ENCODE measurements at regions not wholly inside any gene's neighbourhood (a gene's known extent, or its start where the extent isn't known, plus 50 kb on each side); places are given as distances from the start of the nearest gene placed in this dataset.

DNA sequence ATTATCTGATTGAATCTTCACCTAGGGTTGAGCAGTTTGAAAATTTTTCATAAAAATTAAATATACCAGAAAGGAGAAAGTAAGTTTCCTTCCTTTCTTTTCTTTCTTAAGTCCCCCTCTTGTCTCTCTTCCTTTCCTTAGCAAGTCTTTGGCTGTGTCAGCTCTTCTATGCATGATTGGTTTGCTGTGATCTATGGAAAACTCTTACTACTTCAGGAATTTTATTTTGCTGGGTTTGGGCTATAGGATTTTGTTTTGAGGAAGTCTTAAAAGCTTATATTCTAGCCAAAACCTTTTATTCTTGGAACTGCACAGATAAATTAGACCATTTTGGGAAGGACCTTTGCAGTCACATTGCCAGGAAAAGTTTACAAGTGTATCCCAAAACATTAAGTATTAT, 173.4 kb upstream of the CITED2 start:
- no peak for DNase-seq

DNA sequence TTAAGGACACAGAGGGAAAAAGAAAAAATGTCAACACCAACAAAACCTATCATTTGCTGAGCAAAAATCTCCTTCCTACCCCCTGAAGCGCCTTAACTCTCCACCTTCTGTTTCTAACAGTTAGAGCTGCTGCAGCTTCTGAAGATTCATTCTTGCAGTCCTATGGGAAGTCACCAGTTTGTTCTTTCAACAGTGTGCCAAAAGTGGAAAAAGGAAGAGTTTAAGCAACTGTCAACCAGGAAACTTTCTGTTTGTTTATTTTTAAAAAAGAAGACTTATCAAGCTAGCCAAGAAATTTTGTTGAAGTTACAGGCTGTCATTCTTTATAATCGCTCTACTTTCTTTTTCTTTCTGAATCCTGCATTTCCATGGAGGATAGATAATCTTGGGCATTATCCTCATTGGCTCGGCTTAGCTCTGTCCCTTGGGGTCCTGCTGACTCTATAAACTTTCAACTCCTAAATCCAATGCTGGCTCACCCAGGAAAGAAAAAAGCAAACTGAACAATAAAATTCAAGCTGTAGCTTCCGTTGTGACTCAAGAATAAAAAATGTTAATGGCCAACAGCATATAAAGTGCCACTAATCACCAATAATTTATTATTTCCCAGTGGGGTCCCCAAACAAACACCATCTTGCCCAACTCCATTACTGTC, 172.8 kb upstream of the CITED2 start:
- no peak for DNase-seq

DNA sequence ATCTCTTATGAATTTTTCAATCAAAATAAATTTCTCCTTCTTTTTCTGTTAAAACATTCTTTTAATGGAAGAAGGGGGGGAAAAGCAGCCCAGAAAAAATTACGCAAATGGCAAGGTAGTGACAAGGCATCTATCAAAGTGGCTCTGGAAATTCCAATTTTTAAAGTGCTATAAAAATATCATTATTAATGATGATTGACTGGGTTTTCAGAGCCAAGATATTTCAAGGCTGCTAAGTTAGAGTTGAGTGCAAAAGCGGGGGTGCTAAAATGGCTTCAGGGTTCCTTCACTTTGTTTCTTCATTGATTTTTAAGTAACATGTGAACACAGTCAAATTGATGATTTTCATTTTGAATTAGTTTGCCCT, 171.6 kb upstream of the CITED2 start:
- DNase-seq: no peak

DNA sequence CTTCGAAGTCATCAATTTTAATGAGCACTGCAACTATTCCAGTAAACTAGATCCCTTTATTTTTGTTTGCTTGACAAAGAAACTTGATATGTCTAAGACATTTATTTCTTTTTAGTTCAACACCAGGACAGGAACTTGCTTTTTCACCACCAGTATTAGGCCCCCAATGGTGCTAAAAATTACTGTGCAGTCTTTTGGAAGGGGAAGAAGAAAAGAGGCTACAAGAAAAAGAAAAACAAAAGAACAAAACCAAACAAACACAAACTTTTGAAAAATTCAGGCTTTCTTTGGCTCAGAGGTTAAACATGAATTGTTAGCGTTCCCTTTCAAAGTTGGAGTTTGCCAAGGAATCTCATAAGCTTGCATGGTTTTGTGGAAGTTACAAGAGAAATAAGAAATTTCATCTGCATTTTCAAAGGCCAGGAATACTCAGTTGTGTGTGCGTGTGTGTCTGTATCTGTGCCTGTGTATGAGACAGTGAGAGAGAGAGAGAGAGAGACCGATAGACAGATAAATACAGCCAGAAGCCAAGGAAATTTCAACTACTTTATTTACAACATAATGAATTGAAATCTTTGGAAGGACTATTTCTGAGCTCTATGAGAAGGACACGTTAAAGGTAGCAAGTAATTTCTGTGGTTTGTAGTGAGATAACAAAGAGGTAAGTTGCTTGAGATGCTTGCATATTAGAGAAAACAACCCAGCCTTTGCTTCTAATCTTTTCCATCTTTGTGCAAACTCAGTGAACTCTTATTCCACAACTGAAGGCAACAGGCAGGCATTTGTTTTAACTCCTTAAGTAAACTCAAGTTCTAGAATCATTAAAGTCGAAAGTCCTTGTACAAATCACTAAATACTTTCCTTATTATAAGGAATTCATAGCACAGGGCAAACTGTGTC, 171.0 kb upstream of the CITED2 start:
- no peak for DNase-seq

DNA sequence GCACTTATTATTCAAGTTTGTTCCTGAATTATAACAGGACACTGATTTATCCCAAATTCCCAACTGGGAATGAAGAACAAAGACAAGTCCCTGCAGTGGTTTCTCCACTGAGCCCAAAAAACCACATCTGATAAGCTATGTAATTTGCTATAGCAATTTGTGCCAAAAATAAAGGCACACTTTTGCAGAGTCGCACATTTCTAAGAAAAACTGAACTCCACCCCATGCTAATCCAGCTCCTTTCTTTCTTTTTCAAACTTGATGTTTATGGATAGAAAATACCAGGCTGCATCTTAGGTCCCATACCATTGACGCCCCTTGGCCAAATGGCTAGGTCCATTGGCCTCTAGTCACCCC, 170.2 kb upstream of the CITED2 start:
- no peak for DNase-seq

DNA sequence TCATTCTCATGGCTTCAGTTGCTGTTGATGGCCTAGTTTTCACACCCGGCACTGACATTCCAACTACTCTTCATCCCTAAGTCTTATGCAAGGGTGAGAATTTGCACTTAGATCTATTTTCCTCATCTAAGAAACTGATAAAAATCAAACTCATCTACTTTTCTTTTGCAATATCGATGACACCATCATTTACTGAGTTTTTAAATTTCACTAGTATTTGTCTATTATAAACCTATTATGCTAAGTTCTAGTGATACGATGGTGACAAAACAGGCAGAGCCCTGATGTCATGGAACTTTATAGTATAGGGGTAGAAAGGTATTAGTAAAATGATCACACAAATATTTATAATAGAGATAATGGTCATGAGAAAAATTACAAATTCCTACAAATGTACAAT, 167.9 kb upstream of the CITED2 start:
- no peak for DNase-seq

DNA sequence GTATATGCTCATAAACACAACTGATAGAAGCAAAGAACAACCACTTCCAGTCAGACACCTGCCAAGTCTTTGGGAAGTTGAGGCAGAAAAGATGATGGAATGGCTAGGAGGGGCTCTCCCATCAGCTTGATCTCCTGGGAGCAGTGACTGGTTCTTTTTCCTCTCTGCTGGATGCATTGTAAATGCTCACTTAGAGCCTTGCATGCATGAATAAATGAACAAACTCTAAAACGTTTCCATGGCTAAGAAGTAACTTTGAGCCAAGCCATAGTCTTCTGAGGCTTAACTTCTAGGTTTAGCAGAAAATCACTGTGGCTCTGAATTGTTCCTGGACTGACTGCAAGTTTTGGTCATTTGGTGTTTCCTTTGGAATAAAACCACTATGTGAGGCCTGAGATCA, 166.4 kb upstream of the CITED2 start:
- DNase-seq: no peak

DNA sequence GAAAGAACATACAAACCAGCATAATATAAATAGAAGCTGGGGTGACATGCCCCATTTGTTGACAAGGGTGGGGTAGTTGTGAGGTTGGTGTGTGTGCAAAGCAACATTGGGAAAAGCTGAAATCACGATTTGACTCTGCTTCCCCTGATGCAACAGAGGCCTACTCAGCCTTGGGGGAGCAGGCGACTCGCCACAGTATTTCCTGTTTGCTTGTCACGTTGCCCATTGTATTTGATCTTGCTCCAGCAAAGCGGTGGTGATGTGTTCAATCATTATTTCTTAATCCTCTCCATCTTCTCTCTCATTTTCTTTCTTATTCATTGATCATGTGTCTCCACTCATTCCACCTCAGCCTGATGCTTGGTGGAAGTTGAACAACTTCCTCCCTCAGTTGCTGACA, 165.8 kb upstream of the CITED2 start:
- DNase-seq: no peak

DNA sequence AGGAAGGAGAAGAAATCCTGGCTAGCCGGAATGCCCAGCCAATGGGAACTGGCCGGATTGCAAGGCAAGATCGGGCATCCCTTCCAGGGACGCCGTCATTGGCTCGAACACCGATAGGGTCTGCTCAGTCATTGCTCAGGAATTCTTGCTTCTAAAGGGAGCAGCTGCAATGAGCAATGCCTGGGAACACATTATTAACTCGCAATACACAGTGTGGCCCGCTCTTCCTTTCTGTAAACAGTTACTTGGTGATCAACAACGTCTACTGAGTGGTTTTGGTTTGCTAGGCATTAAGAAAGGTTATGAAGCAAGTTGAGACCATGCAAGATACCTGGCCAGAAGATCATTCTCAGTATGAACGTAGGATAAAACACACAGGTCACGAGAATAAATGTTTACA, 165.4 kb upstream of the CITED2 start:
- DNase-seq: no peak

DNA sequence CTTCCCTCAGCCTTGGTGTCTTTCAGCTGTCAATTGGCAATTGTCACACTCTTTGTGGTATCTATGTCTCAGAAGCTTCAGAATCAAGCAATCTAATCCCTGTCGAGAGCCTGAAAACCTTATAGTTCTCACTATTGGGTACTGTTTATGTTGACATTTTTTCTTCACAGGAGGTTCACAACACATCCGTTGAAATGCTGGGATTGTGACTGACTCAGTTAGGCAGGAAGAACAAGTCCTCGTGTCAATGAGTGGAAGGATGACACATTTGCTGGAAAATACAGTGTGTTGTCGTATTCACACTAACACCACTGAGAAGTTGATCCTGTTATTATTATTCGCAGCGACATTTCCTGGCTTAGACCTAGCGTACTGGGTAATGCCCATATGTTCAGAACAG, 163.9 kb upstream of the CITED2 start:
- no peak for DNase-seq

DNA sequence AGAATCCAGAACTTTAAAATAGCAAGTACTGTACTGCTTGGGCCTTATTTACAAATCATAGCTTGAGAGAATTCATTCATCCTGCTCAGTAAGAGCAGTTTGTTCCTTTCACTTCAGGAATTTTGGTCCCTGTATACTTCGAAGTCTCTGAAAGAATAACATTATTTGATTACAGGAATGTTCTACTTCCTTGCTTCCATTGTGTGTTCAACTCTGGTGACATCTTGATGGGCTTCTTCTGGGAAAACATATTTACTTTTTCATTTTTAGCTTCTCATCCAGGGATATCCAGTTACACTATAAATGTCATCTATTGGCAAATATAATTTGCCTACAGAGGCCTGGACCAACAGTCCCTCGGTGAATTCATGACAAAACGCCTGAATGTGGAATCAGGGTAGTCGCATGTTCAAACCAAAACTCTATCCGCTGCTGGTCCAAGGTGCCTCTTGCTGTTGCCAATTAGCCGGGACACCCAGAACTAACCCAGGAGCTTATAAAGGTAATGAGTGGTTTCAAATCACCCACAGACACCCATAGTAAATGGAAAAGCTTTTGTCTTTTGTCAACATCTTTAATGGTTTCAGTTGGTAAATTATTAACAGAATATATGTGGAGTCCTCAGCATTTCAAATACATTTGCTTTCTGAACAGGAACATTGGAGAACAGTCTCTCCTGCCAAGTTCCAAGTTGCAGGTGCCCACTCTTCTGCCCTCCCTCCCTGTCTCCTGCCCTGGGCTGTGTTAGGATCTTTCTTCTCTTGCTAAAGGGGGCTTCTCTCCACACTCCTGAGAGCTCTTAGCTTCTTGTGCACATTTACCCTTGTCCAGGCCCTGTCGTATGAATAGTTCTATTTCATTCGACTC, 162.5 kb upstream of the CITED2 start:
- DNase-seq: no peak

DNA sequence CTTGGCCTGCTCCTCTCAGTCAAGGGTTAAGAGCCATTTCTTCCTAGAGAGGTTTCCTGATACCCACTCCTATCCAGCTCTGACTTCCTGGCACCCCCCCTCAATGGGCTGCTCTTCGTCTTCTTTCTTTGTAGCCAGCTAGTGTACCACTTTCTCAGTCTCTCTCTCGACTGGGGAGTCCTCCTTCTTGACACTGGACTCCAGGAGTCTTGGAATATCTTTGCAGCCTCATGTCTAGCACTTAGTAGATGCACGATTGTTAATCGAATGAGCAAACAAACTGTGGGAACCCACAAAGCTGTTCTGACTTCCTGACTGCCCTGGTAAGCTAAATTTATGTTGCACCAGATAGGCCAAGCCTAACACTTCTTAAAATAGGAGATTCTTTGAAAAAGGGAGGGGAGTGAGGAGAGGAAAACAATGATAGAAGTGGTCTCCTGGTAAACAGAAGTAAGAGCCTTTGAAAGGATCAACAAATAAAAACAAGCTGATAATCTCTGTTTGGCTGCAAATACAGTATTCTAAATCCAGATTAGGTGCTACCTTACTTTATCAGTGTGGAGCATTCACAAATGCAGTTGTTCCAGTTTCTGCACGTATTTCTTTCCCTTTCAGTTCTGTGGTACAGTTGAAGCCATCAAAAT, 160.1 kb upstream of the CITED2 start:
- peak in 1 of 2 donors; percentile 55 for DNase-seq

DNA sequence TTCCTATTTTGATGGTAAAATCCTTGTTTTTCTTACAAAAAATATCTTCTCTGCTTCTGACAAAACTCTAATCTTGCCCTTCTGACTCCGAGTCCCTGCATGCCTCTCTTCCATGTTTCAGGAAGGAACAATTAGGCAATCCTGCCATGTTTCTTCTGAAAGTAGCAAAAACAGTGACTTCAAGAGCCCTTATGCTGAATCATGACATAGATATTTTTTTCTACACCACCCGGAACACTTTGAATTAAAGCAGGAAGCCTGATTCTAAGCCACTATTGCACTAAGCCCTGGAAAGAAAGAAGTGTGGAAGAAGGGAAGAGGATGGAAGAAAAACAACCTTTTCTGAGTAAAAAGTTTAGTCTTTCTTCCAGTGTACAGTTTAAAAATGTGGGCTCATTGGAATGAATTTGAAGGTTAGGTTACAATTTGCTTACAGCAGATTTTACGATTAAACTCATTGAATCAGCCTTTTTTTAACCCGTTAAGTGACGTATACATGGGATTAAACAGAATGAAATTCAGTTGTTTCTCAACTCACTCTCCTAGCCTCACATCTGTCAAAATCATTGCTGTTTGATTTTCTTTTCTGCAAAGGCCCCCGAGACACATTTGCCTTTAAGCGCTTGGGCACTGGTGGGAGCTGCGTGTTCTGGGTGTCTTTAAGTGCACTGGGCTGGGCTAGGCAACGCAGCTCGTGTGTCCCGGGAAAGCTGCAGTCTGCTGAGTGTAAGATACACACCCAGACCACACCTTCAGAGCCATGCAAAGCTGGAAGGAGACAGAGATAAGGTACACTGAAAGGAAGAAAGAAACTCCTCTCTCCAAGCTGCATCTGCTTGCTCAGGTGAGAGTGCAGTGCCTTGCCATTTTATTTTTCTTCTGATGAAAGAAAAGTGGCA, 159.4 kb upstream of the CITED2 start:
- DNase-seq: peak in 1 of 2 donors; percentile 61

DNA sequence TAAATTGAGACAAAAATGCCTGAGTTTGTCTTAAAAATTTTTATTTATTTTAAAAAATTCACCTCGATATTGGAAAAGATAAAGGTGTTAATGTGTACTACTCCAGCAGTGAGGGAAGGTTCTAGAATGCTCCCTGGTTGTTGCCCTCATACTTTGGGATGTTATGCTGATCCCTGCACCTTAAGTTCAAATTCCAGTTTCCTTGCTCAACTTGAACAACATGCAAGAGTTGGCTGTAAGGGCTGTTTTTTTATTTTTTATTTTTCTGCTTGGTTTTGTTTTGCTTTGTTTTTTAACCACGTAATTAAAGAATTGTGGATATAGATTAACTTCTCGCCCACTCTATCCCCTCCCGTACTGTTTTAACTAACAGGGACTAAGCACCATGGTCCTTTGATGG, 158.7 kb upstream of the CITED2 start:
- DNase-seq: no peak

DNA sequence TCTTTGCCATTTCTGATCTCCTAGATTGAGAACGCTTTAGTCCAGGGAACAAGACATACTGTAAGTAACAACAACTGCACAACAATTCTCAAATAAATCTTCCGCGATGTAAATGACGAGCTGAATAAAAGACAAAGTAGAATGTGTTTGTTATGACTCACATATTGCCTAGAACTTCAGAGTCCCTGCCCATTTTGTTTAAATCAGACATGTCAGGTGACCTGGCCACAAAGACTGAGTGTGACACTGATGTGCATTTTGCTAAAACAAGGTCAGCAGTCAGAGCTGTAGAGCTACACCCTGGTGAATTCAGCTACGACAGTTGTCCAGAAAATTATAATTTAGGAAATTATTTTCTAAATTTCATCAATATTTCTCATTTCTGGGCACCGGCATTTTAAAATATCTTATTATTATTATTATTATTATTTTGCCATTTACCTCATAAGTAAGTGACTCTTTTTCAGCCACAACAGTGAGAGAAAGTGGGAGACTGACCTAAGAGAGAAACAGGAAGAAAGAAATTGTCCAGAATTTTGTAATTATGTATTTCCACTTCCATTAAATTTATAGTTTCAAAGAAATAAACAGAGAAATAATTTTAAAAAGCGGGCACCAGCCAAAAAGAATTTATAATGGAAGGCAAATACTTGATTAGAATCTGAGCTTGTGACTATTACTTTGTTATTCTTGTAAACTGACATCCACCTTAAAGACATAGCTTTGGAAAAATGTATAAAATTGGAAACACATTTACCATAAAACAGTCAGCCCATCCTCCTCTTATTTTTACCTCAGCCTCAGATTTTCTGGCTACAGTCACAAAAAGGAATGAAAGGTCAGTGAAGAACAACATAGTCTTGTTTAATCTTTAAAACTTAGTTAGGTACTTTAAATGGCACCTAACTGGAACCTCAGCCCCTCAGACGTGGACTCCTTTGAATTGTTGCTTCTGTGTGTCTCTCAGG, 157.0 kb upstream of the CITED2 start:
- DNase-seq: no peak

DNA sequence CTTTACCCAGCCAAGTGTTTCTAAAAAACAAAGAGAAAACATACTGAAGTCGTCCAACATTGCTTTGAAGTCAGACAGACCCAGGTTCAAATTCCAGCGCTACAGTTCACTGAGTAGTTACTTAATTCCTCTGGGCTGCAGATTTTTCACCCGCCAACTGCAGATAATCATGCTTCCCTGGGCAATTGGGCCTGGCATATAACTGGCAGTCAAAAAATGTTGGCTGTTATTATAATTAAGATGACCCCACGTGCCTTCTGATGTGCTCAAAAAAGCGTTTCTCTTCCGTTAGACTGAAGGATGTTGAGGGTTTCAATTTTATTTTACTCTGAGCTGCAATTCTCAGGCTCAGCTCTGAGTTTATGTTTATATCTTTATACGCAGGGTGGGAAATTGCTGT, 156.1 kb upstream of the CITED2 start:
- DNase-seq: no peak

DNA sequence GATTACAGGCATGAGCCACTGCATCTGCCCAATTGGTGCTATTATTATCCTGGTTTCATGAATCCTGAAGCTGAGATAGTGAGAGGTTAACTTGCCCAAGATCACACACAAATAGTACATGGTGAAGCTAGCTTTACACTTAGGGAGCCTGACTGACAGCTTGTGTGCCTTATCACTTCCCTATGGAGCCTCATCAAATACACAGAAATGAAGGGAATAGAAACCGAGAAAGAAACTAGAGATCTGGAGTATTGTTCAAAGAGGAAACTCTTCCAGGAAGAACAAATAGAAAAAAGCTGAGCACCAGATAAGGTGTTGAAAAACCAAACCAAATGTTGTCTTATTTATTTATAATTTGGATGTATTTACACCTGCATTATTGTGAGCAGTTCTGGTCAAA, 155.0 kb upstream of the CITED2 start:
- DNase-seq: no peak

DNA sequence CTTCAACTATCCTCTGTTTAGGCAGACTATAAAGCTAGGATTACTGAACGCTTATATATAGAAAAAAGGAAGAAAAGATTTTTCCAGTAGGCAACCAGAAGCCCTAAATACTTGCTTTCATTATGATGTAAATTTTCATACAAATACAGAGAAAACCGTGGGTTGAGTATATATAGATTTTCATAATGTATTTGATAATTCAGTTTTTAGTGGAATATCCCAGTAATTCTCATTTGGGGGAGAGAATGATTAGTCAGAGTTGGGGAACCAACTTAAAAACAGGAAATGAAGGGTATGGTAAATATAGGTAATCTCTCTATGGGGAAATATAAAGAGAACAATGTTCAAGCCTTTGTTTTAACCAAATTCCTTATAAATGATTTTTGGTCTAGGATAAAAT, 154.0 kb upstream of the CITED2 start:
- no peak for DNase-seq

DNA sequence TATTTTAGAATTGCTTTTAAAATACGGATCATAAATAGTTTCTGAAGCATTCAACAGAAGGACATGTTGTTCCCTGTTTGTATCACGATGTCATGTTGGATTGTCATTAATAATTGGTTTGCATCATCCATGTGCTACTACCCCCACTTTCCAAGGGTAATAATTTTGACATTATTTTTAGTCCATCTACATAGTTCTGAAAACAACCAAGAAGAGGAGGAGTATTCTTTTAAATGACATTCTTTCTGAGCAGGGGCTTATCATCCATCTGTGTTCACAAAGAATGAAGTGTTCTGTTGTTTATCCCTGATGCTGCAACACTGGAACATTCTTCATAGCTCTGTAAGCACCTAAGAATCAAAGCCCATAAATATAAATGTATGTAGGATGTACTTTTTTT, 151.0 kb upstream of the CITED2 start:
- DNase-seq: no peak

DNA sequence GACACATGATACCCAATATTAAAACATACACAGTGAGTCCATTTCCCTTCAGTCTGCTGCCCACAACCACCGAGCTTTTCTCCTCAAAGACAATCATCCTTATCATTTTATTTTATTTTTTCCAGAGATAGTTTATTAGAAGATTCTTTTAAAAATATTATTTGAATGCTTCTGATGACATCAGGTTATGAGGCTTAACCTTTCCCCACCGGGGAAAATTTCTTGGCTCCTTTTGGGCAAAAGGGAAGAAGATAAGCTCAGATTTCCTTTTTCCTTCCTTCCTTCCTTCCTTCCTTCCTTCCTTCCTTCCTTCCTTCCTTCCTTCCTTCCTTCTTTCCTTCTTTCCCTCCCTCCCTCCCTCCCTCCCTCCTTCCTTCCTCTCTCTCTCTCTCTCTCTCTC, 149.5 kb upstream of the CITED2 start:
- DNase-seq: no peak
